CD4-positive, alpha-beta T cell (primary cell): ENCODE measurements at regions not wholly inside any gene's neighbourhood (a gene's known extent, or its start where the extent isn't known, plus 50 kb on each side); places are given as distances from the start of the nearest gene placed in this dataset.
A peak's percentile ranks its signal among the peaks of the same experiment; 100 is the strongest.

Experiments
- ATAC-seq: fragments of 200-7000 bp; cut with Tn5 transposase; one replicate; pipeline ENCODE4 v1.10.0; 2022; ENCODE audit warnings: mild to moderate bottlenecking; ENCODE audit not compliant: poor library complexity
- CTCF ChIA-PET: fragments of 350-600 bp; sonication (Branson Sonifier 250); formaldehyde crosslinking; loops from one replicate; lab custom pipeline; 2021; ENCODE audit warnings: antibody characterized with exemption, inconsistent platforms; lab: Charles Lee
- POLR2A ChIA-PET: fragments of 350-600 bp; sonication (Branson Sonifier 250); formaldehyde crosslinking; loops from one replicate; lab custom pipeline; 2021; ENCODE audit warnings: antibody characterized with exemption, inconsistent platforms; lab: Charles Lee
- DNase-seq, 14 experiments: peaks; one replicate each; pipeline ENCODE4 v3.0.0-alpha.2; 2013 to 2020; ENCODE audit warnings: mixed read lengths in 2 of 14
- H3K27ac ChIP-seq, 2 donors: one replicate each; pipeline versions ENCODE4 v1.5.1 to v1.7.0; 2013; ENCODE audit warnings: low read length in 2 of 2, low read depth in 1 of 2, mild to moderate bottlenecking in 1 of 2
- H3K27me3 ChIP-seq, 2 experiments: 1 replicate in 1 of 2; 2 replicates in 1 of 2; pipeline versions ENCODE4 v1.6.1 to v1.7.0; 2013; ENCODE audit warnings: low read length in 2 of 2, control low read depth in 1 of 2, mild to moderate bottlenecking in 1 of 2, moderate library complexity in 1 of 2; ENCODE audit not compliant: insufficient read depth in 2 of 2, control insufficient read depth in 1 of 2
- H3K36me3 ChIP-seq: one replicate; pipeline ENCODE4 v1.6.1; 2013; ENCODE audit warnings: low read length, control low read depth; ENCODE audit not compliant: insufficient read depth
- H3K4me1 ChIP-seq: one replicate; pipeline ENCODE4 v1.6.1; 2013; ENCODE audit warnings: low read length, control low read depth; ENCODE audit not compliant: insufficient read depth
- H3K4me3 ChIP-seq: one replicate; pipeline ENCODE4 v1.5.1; 2013; ENCODE audit warnings: mild to moderate bottlenecking, low read length, moderate library complexity
- H3K9me3 ChIP-seq, 2 experiments: 1 replicate in 1 of 2; 2 replicates in 1 of 2; pipeline versions ENCODE4 v1.6.1 to v1.7.0; 2013; ENCODE audit warnings: low read length in 2 of 2, mild to moderate bottlenecking in 2 of 2, control low read depth in 1 of 2, moderate library complexity in 1 of 2; ENCODE audit not compliant: control insufficient read depth in 1 of 2, insufficient read depth in 1 of 2
- H3K27ac Mint-ChIP-seq: one replicate; pipeline ENCODE4 v1.8.0; 2020; ENCODE audit warnings: mixed read lengths
- H3K27me3 Mint-ChIP-seq: one replicate; pipeline ENCODE4 v1.8.0; 2021; ENCODE audit warnings: mixed read lengths
- H3K36me3 Mint-ChIP-seq: one replicate; pipeline ENCODE4 v1.8.0; 2021; ENCODE audit warnings: low read depth, mixed read lengths
- H3K4me1 Mint-ChIP-seq: one replicate; pipeline ENCODE4 v1.8.0; 2021; ENCODE audit warnings: low read depth, mixed read lengths
- H3K4me3 Mint-ChIP-seq: one replicate; pipeline ENCODE4 v1.8.0; 2020; ENCODE audit warnings: mild to moderate bottlenecking, mixed read lengths
- H3K9me3 Mint-ChIP-seq: one replicate; pipeline ENCODE4 v1.8.0; 2020; ENCODE audit warnings: mixed read lengths
- intact Hi-C, 2 experiments: fragments of 100-400 bp; cut with DNase I in 1 of 2; cut with micrococcal nuclease in 1 of 2; formaldehyde crosslinking; loops; one replicate each; pipeline versions ENCODE4 v1.15.1 to v1.9.0; 2023 to 2025; cut with DNase I, micrococcal nuclease
- TF ChIP-seq, protein P1 (sequence below): fragments of 200-600 bp; IDR thresholded peaks from one replicate; pipeline ENCODE4 v1.8.0; 2022; ENCODE audit warnings: antibody characterized with exemption, mild to moderate bottlenecking

DNA sequence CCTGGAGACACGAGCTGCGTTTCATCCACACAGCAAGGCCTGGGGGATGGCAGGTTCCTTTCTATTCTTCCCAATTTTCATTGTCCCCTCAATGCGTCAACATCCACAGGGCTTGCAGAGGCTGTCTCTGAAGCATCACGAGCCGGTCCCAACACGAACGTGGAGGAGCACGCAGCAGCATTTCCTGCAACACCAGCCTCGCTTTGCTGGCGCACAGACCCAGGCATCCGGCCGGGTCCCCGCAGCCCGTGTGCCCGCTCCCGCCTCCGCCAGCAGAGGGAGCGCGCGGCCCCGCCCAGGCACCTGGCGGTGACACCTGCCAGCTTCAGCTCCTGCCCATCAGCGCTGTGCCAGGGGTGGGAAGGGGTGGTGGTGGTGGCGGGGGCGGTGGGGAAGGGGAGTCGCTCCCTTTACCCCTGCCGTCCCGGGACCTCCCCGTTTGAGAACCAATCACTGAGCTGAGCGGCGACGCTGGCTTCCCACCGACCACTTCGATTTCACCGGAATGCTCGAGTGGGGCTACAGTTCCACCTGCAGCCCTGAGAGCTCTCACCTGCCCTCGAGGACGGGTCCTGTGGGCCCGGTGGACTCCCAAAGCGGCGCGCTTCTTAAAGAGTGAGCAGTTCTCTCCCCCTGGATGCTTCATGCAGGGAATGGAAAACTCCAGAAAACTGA is 464.5 kb downstream of the ICE1 start:
- H3K4me1 ChIP-seq: no peaks in the 10 kb centered on the region
- H3K27me3 ChIP-seq: peaks cover 0 to 7% of the 10 kb centered on the region in 2 experiments
- Mint-ChIP-seq H3K27ac (no peak overlapping the region), H3K36me3 (no peaks in the 10 kb centered on the region), H3K4me1 (no peaks in the 10 kb centered on the region), H3K4me3 (no peak overlapping the region), H3K9me3 (no peaks in the 10 kb centered on the region), H3K27me3 (peaks cover 14% of the 10 kb centered on the region)
- DNase-seq: peak in 11 of 14 experiments; percentile 4 to 39 (median 11)
- no peak overlapping the region for H3K27ac ChIP-seq
- ChIA-PET POLR2A (no interaction called here), CTCF (interaction anchor here (1.3 kb wide), 1 partner anchor 36 kb away, joined by 3 read pairs; no protein-coding TSS in a partner anchor)
- TF ChIP-seq, protein P1, sequence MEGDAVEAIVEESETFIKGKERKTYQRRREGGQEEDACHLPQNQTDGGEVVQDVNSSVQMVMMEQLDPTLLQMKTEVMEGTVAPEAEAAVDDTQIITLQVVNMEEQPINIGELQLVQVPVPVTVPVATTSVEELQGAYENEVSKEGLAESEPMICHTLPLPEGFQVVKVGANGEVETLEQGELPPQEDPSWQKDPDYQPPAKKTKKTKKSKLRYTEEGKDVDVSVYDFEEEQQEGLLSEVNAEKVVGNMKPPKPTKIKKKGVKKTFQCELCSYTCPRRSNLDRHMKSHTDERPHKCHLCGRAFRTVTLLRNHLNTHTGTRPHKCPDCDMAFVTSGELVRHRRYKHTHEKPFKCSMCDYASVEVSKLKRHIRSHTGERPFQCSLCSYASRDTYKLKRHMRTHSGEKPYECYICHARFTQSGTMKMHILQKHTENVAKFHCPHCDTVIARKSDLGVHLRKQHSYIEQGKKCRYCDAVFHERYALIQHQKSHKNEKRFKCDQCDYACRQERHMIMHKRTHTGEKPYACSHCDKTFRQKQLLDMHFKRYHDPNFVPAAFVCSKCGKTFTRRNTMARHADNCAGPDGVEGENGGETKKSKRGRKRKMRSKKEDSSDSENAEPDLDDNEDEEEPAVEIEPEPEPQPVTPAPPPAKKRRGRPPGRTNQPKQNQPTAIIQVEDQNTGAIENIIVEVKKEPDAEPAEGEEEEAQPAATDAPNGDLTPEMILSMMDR: no peak
- no peak overlapping the region for H3K4me3 ChIP-seq
- peaks cover 0 to 7% of the 10 kb centered on the region in 2 experiments for H3K9me3 ChIP-seq
- intact Hi-C loops: no loop called here
- peak; percentile 39 for ATAC-seq
- no peaks in the 10 kb centered on the region for H3K36me3 ChIP-seq

DNA sequence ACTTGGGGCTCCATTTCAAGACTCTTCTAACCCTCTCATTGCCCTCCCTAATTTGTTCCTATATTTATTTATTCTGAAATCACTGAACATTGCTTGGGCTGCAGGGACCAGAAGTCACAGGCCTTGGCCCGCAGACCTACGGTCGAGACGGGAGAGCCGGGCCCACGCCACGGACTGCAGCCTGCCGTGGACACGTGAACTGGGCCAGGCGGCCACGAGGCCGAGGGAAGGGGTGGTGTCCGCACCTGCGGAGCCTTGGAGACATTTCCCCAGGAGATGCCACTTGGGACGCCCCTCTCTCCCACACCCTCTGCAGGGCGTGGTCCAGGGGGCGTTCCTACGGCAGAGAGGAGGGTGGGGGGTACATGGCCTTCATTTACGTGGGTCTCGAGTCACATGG is 463.9 kb downstream of the ICE1 start:
- H3K36me3 ChIP-seq: no peaks in the 10 kb centered on the region
- Mint-ChIP-seq H3K4me3 (no peak overlapping the region), H3K36me3 (no peaks in the 10 kb centered on the region), H3K4me1 (no peaks in the 10 kb centered on the region), H3K9me3 (no peaks in the 10 kb centered on the region), H3K27ac (no peak overlapping the region), H3K27me3 (peaks cover 18% of the 10 kb centered on the region)
- TF ChIP-seq, protein P1: no peak
- ChIA-PET CTCF (interaction anchor here (1.3 kb wide), 1 partner anchor 37 kb away, joined by 3 read pairs; no protein-coding TSS in a partner anchor), POLR2A (no interaction called here)
- ATAC-seq (no peak), DNase-seq (no peak)
- no peak overlapping the region for H3K4me3 ChIP-seq
- H3K27me3 ChIP-seq: peaks cover 0 to 7% of the 10 kb centered on the region in 2 experiments
- H3K4me1 ChIP-seq: no peaks in the 10 kb centered on the region
- peaks cover 0 to 7% of the 10 kb centered on the region in 2 experiments for H3K9me3 ChIP-seq
- intact Hi-C loops: no loop called here
- H3K27ac ChIP-seq: no peak overlapping the region

DNA sequence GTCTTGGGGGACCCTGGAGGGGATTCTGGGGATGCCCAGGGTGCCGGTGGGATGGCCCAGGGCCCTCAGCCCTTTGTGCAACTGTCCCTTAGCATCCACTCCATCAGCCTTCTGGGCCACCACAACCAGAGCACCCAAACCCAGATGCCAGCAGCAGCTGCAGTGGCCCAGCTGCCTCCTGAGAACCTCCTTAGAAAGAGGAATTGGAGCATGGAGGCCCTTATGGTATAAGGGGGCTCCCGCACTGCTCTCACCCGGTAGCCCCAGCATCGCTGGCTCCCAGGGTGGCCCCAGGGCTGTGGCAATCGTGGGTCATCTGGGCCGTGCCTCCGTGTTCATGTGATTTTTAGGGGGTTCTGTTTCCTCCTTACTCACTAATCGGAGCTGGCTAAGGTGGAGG is 463.3 kb downstream of the ICE1 start:
- TF ChIP-seq, protein P1: no peak
- no peak overlapping the region for H3K27ac Mint-ChIP-seq
- Histone ChIP-seq H3K27me3 (peaks cover 0 to 7% of the 10 kb centered on the region in 2 experiments), H3K4me3 (no peak overlapping the region), H3K9me3 (peaks cover 0 to 10% of the 10 kb centered on the region in 2 experiments), H3K27ac (no peak overlapping the region), H3K36me3 (no peaks in the 10 kb centered on the region), H3K4me1 (no peaks in the 10 kb centered on the region)
- H3K4me1 Mint-ChIP-seq: no peaks in the 10 kb centered on the region
- CTCF ChIA-PET: no interaction called here
- peaks cover 18% of the 10 kb centered on the region for H3K27me3 Mint-ChIP-seq
- ATAC-seq (no peak), DNase-seq (no peak)
- POLR2A ChIA-PET: no interaction called here
- intact Hi-C loops: no loop called here
- H3K36me3 Mint-ChIP-seq: no peaks in the 10 kb centered on the region
- H3K9me3 Mint-ChIP-seq: no peaks in the 10 kb centered on the region
- no peak overlapping the region for H3K4me3 Mint-ChIP-seq
